DMS 273 (cell line): ENCODE measurements at regions not wholly inside any gene's neighbourhood (a gene's known extent, or its start where the extent isn't known, plus 50 kb on each side); places are given as distances from the start of the nearest gene placed in this dataset.

ENCODE experiments used
- DNase-seq: peaks from one replicate; lab custom pipeline; 2025; ENCODE audit not compliant: unreplicated experiment; lab: John Stamatoyannopoulos, UW

- peak; percentile 36 for DNase-seq
These were observed 259.9 kb upstream of the ATP11B start for GRCh38 chr3:182533394-182533793.

GRCh38 chr3:182544542-182544941 lies 248.8 kb upstream of the ATP11B start:
- DNase-seq, result no peak

- no peak for DNase-seq
These were observed 231.0 kb upstream of the ATP11B start for GRCh38 chr3:182562274-182562673.

GRCh38 chr3:182565916-182566796 lies 227.1 kb upstream of the ATP11B start:
- DNase-seq, result no peak

GRCh38 chr3:182567700-182568099 lies 225.6 kb upstream of the ATP11B start:
- peak; percentile 5 for DNase-seq

GRCh38 chr3:182568261-182568660 lies 225.0 kb upstream of the ATP11B start:
- no peak for DNase-seq

GRCh38 chr3:182568876-182569275 lies 224.4 kb upstream of the ATP11B start:
- DNase-seq, result peak; percentile 18

GRCh38 chr3:182570946-182571594 lies 222.2 kb upstream of the ATP11B start:
- DNase-seq, result no peak

- DNase-seq, result no peak
These were observed 217.4 kb upstream of the ATP11B start for GRCh38 chr3:182575941-182576340.

- no peak for DNase-seq
These were observed 209.8 kb upstream of the ATP11B start for GRCh38 chr3:182583545-182583944.

- no peak for DNase-seq
These were observed 207.7 kb upstream of the ATP11B start for GRCh38 chr3:182585532-182586150.

GRCh38 chr3:182592747-182593146 lies 200.6 kb upstream of the ATP11B start:
- DNase-seq, result no peak

- no peak for DNase-seq
These were observed 196.5 kb upstream of the ATP11B start for GRCh38 chr3:182596676-182597410.

- DNase-seq, result no peak
These were observed 195.7 kb upstream of the ATP11B start for GRCh38 chr3:182597621-182598041.

- DNase-seq, result no peak
These were observed 191.7 kb upstream of the ATP11B start for GRCh38 chr3:182601597-182601996.

GRCh38 chr3:182603501-182603900 lies 189.8 kb upstream of the ATP11B start:
- no peak for DNase-seq

- no peak for DNase-seq
These were observed 187.3 kb upstream of the ATP11B start for GRCh38 chr3:182605882-182606611.

- no peak for DNase-seq
These were observed 186.3 kb upstream of the ATP11B start for GRCh38 chr3:182606905-182607504.

- peak; percentile 51 for DNase-seq
These were observed 184.5 kb upstream of the ATP11B start for GRCh38 chr3:182608832-182609231.

- DNase-seq, result peak; percentile 22
These were observed 183.6 kb upstream of the ATP11B start for GRCh38 chr3:182609575-182610156.
